ENCODE measurements at regions not wholly inside any gene's neighbourhood (a gene's known extent, or its start where the extent isn't known, plus 50 kb on each side); places are given as distances from the start of the nearest gene placed in this dataset.

DNA sequence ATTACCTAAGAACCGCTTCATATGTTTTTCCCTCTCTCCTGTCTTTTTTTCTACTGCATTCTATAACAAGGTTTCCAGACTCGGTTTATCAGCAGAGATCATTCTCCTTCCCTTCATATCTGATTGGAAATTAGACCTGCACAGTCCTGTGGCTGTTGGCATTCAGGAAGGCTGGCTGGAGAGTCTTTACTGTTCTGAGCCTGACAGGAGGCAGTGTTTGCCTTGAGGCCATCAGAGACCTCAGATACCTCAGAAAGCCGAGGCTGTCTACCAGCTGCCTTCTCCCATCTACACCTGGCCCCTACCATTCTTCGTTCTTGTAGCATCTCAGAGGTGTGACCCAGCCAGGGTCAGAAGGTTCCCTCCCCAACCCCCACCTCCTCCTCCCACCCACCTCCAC lies 182.0 kb downstream of the CAND1 start:
- TF ChIP-seq, protein P1, sequence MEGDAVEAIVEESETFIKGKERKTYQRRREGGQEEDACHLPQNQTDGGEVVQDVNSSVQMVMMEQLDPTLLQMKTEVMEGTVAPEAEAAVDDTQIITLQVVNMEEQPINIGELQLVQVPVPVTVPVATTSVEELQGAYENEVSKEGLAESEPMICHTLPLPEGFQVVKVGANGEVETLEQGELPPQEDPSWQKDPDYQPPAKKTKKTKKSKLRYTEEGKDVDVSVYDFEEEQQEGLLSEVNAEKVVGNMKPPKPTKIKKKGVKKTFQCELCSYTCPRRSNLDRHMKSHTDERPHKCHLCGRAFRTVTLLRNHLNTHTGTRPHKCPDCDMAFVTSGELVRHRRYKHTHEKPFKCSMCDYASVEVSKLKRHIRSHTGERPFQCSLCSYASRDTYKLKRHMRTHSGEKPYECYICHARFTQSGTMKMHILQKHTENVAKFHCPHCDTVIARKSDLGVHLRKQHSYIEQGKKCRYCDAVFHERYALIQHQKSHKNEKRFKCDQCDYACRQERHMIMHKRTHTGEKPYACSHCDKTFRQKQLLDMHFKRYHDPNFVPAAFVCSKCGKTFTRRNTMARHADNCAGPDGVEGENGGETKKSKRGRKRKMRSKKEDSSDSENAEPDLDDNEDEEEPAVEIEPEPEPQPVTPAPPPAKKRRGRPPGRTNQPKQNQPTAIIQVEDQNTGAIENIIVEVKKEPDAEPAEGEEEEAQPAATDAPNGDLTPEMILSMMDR (IDR thresholded peaks at IDR 0.05; ENCODE audit: unreplicated experiment) = no peak
- Mint-ChIP-seq H3K4me3 (ENCODE audit: low read depth, unreplicated experiment) (no peak overlapping the region), H3K4me1 (ENCODE audit: low read depth, unreplicated experiment) (peaks cover 8% of the 10 kb centered on the region), H3K36me3 (ENCODE audit: insufficient read depth, unreplicated experiment) (no peaks in the 10 kb centered on the region), H3K27me3 (ENCODE audit: unreplicated experiment) (no peaks in the 10 kb centered on the region), H3K9me3 (ENCODE audit: low read depth, unreplicated experiment) (no peaks in the 10 kb centered on the region), H3K27ac (ENCODE audit: unreplicated experiment) (no peak overlapping the region)
- BruUV-seq (replicated peaks) = no TSS peak
- DNase-seq = no peak
- intact Hi-C loops (cut with micrococcal nuclease; ENCODE audit: unreplicated experiment) = no loop called here
- CTCF ChIA-PET = interaction anchor here (0.6 kb wide), 1 partner anchor 100 kb away, joined by 3 read pairs; no protein-coding TSS in a partner anchor

- Mint-ChIP-seq H3K4me1 (ENCODE audit: low read depth, unreplicated experiment) (no peaks in the 10 kb centered on the region), H3K27ac (ENCODE audit: unreplicated experiment) (no peak overlapping the region), H3K27me3 (ENCODE audit: unreplicated experiment) (no peaks in the 10 kb centered on the region), H3K4me3 (ENCODE audit: low read depth, unreplicated experiment) (no peak overlapping the region), H3K9me3 (ENCODE audit: low read depth, unreplicated experiment) (no peaks in the 10 kb centered on the region), H3K36me3 (ENCODE audit: insufficient read depth, unreplicated experiment) (no peaks in the 10 kb centered on the region)
- DNase-seq = no peak
- TF ChIP-seq, protein P1 (IDR thresholded peaks at IDR 0.05; ENCODE audit: unreplicated experiment) = no peak
- intact Hi-C loops (cut with micrococcal nuclease; ENCODE audit: unreplicated experiment) = no loop called here
- CTCF ChIA-PET = no interaction called here
- no TSS peak for BruUV-seq (replicated peaks)
Observed at GRCh38 chr12:67452119-67452805, 183.1 kb downstream of the CAND1 start.

DNA sequence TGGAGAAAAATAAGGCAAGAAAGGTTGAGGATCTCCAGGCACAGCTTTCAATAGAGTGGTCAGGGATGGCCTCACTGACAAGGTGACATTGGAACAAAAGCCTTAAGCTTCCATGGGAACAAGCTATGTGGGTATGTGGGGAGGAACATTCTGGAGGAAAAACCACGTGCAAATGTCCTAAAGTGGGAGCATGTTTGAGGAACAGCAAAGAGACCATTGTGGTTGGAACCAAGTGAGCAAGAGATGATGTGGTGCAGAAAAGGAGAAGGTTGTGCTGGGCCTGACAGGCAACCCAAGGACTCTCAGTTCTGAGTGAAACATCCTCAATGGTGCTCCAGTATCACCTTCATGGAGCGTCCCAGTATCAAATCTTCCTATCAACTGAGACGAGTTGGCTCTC lies 184.0 kb downstream of the CAND1 start:
- CTCF ChIA-PET = interaction anchor here (0.6 kb wide), 1 partner anchor 8 kb away, joined by 6 read pairs; no protein-coding TSS in a partner anchor
- BruUV-seq (replicated peaks) = no TSS peak
- Mint-ChIP-seq H3K27ac (ENCODE audit: unreplicated experiment) (no peak overlapping the region), H3K4me1 (ENCODE audit: low read depth, unreplicated experiment) (no peaks in the 10 kb centered on the region), H3K4me3 (ENCODE audit: low read depth, unreplicated experiment) (no peak overlapping the region), H3K27me3 (ENCODE audit: unreplicated experiment) (no peaks in the 10 kb centered on the region), H3K36me3 (ENCODE audit: insufficient read depth, unreplicated experiment) (no peaks in the 10 kb centered on the region), H3K9me3 (ENCODE audit: low read depth, unreplicated experiment) (no peaks in the 10 kb centered on the region)
- DNase-seq = no peak
- TF ChIP-seq, protein P1 (IDR thresholded peaks at IDR 0.05; ENCODE audit: unreplicated experiment) = no peak
- intact Hi-C loops (cut with micrococcal nuclease; ENCODE audit: unreplicated experiment) = no loop called here

DNA sequence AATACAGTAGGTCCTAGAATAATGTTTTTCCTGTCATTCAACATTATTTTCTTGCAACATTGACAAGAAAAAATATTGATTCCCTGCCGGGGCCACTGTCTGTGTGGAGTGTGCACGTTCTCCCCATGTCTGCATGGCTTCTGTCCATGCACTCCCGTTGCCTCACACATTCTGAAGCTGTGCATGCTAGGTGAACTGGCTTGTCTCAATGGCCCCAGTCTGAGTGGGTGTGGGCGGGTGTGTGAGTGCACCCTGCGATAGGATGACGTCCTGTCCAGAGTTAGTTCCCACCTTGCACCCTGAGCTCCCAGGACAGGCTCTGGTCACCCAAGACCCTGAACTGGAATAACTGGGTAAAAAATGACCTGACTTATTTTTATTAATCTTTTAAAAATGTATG lies 186.1 kb downstream of the CAND1 start:
- intact Hi-C loops (cut with micrococcal nuclease; ENCODE audit: unreplicated experiment) = no loop called here
- H3K27me3 Mint-ChIP-seq (ENCODE audit: unreplicated experiment) = no peaks in the 10 kb centered on the region
- BruUV-seq (replicated peaks) = no TSS peak
- H3K36me3 Mint-ChIP-seq (ENCODE audit: insufficient read depth, unreplicated experiment) = no peaks in the 10 kb centered on the region
- no peaks in the 10 kb centered on the region for H3K4me1 Mint-ChIP-seq (ENCODE audit: low read depth, unreplicated experiment)
- no peak for DNase-seq
- CTCF ChIA-PET = no interaction called here
- no peak overlapping the region for H3K4me3 Mint-ChIP-seq (ENCODE audit: low read depth, unreplicated experiment)
- H3K27ac Mint-ChIP-seq (ENCODE audit: unreplicated experiment) = no peak overlapping the region
- TF ChIP-seq, protein P1 (IDR thresholded peaks at IDR 0.05; ENCODE audit: unreplicated experiment) = no peak
- no peaks in the 10 kb centered on the region for H3K9me3 Mint-ChIP-seq (ENCODE audit: low read depth, unreplicated experiment)
